ENCODE measurements at regions not wholly inside any gene's neighbourhood (a gene's known extent, or its start where the extent isn't known, plus 50 kb on each side); places are given as distances from the start of the nearest gene placed in this dataset.
A peak's percentile ranks its signal among the peaks of the same experiment; 100 is the strongest.
"Not testable (repeated sequence)": the region's sequence is repeated elsewhere in the genome, so short reads cannot be mapped to it uniquely, and the experiment has no call there.

DNA sequence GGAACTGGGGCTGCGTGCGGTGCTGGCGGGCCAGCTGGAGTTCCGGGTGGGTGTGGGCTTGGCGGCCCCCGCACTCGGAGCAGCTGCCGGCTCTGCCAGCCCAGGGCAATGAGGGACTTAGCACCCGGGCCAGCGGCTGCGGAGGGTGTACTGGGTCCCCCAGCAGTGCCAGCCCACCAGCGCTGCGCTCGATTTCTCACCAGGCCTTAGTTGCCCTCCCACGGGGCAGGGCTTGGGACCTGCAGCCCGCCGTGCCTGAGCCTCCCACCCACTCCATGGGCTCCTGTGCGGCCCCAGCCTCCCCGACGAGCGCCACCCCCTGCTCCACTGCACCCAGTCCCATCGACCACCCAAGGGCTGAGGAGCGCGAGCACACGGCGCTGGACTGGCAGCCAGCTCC, 126.0 kb upstream of the SPATA12 start:
- intact Hi-C loops (cut with DNase I); ATAC-seq; DNase-seq: not testable (repeated sequence)

GRCh38 chr3:56933803-56934202, 126.7 kb upstream of the SPATA12 start:
- DNase-seq = no peak
- no peak for ATAC-seq
- intact Hi-C loops (cut with DNase I) = no loop called here

GRCh38 chr3:56932866-56933265, 127.6 kb upstream of the SPATA12 start:
- ATAC-seq = peak in 1 of 2 donors; percentile 67
- intact Hi-C loops (cut with DNase I) = no loop called here
- DNase-seq = no peak

GRCh38 chr3:56931836-56932235, 128.6 kb upstream of the SPATA12 start:
- ATAC-seq (peak in 1 of 2 donors; percentile 38), DNase-seq (no peak)
- intact Hi-C loops (cut with DNase I) = no loop called here

GRCh38 chr3:56930706-56931105, 129.0 kb upstream of the ARHGEF3 start:
- ATAC-seq (no peak), DNase-seq (no peak)
- intact Hi-C loops (cut with DNase I) = no loop called here

DNA sequence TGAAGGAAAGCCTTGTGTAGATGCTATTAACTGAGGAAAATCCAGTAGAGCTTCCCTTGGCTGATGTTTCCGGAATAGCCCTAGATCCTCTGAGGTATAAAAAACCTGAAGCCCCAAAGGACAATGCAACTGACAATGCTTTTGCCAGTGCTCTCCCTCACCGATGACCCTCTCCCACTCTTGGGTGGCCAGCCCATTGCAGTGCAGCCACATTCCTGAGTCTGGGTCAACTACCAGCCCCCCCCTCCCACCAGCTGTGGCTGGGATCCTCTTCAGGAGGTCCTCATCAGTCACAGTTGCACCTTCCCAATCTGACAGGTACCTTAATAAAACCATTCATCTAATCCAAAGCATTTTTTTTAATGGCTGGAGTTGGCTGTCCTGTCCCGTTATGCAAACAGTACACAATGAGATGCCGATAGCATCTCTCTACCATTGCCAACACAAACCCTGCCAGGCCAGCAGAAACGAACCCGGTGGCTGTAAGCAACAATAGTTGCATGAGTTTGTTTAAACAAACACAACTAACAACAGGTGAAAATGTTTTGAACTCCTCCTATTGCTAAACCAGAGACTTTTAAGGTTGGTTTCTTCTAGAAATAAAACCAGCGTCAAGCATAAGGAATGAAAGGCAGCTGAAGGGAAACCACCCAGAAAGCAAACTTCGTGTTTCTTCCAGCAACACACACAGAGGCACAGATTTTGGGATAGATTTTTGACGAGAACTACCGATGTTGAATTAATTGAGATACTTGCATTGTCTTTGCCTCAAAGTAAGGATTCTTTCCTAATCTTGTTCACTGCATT, 128.3 kb upstream of the ARHGEF3 start:
- no peak for ATAC-seq
- intact Hi-C loops (cut with DNase I) = no loop called here
- no peak for DNase-seq

DNA sequence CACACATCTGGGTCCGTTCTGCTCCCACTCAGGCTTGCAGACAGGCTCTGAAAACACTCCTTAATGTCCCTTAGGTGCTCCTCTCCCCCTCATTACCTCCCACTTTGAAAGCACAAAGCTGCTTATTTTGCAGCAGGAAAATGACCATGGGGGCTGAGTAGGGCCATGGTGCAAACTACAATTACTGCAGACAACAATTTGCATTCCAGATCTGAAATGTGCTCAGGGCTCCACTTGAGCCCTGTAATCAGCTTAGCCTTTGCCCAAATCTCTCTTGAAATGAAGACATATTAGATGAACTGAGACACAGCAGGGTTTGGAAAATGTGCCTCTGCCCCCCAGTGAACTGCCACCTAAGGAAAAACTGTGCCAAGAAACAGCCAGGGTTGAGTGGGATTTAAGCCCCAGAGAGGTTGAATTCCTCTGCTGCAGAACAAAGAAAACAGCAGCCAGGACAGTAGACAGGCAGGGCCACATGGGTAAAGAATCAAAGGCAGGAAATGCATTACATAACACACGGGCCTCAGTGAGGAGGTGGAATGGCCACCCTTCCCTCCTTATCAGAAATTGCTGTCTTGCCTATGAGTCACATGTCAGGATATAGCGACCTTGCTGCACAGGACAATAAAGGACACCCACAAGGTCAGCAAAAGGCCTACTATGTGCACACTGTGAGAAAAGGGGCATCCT, 126.8 kb upstream of the ARHGEF3 start:
- intact Hi-C loops (cut with DNase I) = no loop called here
- ATAC-seq = peak in 1 of 2 donors; percentile 53
- DNase-seq = no peak

DNA sequence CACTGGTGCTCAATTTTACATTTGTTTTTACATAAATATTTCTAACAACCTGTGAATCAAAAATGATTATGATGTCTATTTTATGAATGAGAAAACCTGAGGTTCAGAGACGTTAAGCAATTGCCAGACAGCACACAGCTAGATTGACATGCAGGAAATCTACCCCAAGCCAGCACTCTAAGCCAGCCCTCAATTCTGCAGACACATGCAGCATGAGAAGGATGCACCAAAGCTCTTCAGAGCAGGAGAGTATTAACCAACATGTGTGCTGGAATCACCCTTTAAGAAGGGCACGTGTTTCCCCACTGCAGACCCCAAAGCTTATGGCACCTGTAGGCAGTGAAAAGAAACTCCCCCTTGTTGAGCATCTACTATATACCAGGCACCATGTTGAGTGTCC, 126.1 kb upstream of the ARHGEF3 start:
- intact Hi-C loops (cut with DNase I) = no loop called here
- DNase-seq (no peak), ATAC-seq (no peak)

GRCh38 chr3:56926947-56927282, 125.2 kb upstream of the ARHGEF3 start:
- no peak for DNase-seq
- no peak for ATAC-seq
- intact Hi-C loops (cut with DNase I) = no loop called here

DNA sequence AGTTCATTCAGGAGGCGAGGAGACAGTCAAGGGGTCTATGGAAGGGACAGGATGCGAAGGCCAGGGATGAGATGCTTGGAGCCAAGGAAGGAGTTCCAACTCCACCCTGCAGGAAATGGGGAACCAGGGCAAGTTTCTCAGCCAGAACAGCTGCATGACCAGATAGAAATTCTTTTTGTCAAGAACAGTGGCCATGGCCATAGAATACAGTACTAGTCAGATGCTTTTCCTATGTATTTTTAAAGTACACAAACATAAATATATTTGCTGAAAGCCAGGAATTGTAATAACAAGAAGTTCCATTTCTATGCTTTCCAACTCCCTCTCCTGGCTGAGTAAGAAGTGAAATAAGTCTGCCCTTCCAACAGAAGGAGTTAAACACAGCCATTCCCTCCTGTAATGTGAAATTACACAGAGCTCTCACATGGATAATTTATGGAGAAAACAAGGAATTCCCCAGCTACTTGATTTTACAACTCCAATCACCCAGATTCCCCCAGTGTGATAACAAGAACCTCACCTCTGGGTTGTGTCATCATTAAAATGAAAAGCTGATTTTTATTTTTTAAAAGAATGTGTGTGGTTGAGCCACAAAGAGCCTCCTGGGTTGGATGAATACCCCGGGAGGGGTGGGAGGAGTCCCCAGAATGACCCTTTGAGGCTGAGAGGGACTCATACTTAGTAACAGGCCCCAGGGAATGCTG, 124.6 kb upstream of the ARHGEF3 start:
- ATAC-seq (peak in 1 of 2 donors; percentile 4), DNase-seq (no peak)
- intact Hi-C loops (cut with DNase I) = no loop called here

DNA sequence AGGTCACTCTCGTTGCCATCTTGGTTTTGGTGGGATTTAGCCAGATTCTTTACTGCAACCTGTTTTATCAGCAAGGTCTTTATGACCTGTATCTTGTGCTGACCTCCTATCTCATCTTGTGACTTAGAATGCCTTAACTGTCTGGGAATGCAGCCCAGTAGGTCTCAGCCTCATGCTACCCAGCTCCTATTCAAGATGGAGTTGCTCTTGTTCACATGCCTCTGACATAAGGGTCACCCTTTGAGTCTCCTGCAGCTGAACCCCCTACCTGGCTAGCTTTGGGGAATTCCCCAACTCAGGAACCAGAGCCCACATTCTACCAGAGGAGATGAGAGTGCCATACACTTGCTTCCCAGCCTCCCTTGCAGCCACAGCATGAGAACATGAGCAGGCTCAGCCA, 123.0 kb upstream of the ARHGEF3 start:
- intact Hi-C loops (cut with DNase I) = not testable (repeated sequence)

DNA sequence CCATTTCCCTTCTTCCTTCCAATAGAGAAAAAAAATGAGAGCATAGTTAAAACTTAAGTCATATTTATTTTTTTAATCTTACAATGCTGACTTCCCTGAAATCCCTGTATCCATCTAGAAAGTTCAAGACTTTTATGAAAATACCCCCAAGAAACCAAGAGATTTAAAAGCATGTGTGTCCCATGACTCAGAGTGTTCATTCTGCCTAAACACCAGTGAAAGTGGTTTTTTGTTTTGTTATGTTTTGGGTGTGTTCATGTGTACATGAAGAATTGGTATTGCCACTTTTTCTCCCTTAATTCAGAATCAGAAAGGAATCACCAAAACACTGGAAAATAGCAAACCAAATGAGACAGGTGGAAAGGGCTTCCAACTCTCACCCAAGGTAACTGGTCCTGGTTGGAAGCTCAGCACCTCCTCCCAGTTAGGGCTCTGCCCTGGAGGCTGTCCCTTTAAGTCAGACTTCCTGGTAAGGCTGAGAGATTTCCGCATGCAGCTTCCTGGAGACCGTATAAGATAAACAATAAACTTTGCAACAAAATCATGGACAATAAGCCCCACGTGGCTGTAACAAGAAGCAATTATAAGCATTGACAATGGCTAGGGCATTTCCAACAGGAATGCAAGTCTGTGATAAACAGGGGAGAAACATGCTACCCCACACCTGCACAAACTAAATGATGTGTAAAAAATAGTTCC, 121.9 kb upstream of the ARHGEF3 start:
- intact Hi-C loops (cut with DNase I) = no loop called here
- peak; percentile 70 to 72 for ATAC-seq
- peak; percentile 54 for DNase-seq

More for the DNA sequence above, 123.0 kb upstream of the ARHGEF3 start:
- ATAC-seq, DNase-seq: not testable (repeated sequence)

GRCh38 chr3:56921573-56922453, 120.1 kb upstream of the ARHGEF3 start:
- ATAC-seq (peak; percentile 33 to 34), DNase-seq (peak; percentile 38)
- intact Hi-C loops (cut with DNase I) = no loop called here

DNA sequence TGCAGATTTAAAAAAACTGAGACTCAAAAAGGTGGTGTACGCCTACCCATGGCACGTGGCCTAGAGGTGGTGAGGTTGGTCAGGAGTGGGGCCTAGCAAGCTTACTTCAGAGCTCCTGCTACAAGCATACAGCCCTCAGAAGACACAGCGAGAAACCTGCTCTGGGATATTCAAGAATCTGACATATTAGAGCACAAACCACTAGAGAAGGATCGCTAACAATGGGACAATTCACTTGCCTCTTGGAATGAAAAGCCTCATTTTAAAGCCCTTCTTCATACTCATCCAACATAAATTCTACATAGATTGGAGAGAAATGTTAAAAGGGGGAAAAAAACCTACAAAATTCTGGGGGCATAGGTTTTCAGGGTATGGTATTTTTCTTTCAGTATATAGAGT, 118.0 kb upstream of the ARHGEF3 start:
- ATAC-seq (no peak), DNase-seq (no peak)
- intact Hi-C loops (cut with DNase I) = no loop called here

DNA sequence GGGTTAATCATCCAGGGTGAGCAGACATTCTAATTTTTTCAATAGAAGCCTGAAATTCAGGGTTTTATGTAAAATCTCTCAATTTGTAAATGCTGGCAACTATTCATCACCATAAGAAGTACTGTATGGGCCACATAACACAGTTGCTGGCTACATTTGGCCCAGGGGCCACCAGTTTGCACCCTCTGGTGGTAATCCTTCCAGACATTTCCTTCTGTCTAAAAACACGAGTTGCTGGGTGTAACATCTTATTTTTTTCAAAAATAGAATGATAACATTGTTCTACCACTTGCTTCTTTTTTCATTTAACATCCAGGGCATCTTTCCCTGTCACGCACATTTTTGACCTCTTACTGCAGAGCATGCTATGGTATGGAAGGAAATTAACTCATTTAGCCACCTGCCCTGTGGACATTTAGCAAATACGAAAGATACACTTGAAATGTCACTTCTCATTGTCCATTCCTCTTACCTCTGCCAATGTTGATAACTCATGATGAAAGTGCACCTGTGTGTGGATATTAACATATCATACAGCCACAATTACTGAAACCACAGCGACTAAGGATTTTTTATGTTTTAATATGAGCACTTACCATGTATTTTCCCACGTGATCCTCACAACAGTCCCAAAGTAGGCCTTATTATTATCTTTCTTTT, 117.5 kb upstream of the ARHGEF3 start:
- ATAC-seq = no peak
- intact Hi-C loops (cut with DNase I) = no loop called here
- no peak for DNase-seq

DNA sequence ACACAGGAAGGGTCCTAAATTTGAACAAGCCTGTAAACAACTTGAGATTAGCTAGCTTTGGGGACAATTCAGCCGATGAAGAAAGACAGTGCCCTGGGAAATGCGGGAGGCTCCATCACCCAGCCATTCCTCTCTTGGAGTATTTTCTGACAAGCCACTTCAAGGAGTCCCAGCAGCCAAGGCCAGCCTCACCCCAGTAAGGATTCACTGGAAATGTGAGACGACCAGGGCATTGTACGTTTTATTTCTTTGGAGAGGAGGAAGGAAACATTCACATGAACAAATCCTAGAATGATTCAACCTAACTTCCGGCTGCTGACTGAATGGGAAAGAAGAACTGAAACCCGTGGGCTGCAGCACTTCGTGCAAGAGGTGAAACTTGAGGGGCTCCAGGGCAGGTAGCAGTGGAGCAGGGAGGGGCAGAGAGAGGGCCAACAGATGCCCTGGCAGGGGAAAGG, 116.4 kb upstream of the ARHGEF3 start:
- intact Hi-C loops (cut with DNase I) = no loop called here
- no peak for ATAC-seq
- DNase-seq = no peak

DNA sequence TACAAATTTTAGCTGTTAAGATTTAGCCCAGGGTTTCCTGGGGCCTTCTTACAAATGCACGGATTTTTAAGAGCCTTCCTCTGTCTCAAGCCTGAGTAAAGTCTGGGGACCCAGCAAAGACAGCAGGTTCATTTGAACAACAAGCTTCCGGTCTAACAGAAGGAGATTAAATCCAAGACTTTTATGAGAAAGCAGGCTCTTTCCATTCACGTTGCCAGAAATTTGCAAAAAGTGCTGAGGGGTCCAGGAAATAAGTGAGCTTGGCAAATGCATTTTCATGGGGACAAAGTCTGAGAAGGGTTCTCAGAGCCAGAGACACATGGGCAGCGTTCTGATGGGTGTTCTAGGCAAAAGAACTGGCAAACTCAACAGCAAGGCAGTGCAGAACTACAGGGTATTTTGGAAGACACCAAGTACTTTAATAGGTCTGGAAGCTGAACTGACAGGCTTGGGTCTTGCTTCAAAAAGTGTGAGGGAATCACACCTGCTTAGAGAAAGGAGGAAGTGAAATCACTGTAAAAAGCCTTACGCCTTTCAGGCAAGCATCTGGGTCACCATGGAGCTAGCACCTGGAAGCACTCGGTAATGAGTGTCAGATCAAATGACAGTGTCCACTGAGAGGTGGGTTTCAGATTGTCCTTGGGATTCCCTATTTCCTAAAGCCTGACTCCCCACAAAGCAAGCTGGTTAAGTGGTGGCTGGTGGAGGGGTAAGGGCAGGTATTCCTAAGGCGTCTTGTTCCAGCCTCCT, 115.8 kb upstream of the ARHGEF3 start:
- intact Hi-C loops (cut with DNase I) = no loop called here

More for the DNA sequence above, 115.8 kb upstream of the ARHGEF3 start:
- ATAC-seq (no peak), DNase-seq (no peak)
